ENCODE measurements at regions not wholly inside any gene's neighbourhood (a gene's known extent, or its start where the extent isn't known, plus 50 kb on each side); places are given as distances from the start of the nearest gene placed in this dataset.

- TF ChIP-seq, protein P1, sequence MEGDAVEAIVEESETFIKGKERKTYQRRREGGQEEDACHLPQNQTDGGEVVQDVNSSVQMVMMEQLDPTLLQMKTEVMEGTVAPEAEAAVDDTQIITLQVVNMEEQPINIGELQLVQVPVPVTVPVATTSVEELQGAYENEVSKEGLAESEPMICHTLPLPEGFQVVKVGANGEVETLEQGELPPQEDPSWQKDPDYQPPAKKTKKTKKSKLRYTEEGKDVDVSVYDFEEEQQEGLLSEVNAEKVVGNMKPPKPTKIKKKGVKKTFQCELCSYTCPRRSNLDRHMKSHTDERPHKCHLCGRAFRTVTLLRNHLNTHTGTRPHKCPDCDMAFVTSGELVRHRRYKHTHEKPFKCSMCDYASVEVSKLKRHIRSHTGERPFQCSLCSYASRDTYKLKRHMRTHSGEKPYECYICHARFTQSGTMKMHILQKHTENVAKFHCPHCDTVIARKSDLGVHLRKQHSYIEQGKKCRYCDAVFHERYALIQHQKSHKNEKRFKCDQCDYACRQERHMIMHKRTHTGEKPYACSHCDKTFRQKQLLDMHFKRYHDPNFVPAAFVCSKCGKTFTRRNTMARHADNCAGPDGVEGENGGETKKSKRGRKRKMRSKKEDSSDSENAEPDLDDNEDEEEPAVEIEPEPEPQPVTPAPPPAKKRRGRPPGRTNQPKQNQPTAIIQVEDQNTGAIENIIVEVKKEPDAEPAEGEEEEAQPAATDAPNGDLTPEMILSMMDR (IDR thresholded peaks at IDR 0.05; ENCODE audit: low read length), result no peak
- TF ChIP-seq EZH2 (IDR thresholded peaks at IDR 0.05; ENCODE audit: borderline replicate concordance, low read length), result no peak
- H3K9me2 ChIP-seq (ENCODE audit: low read depth, low read length), result no peaks in the 10 kb centered on the region
- H2AFZ ChIP-seq (ENCODE audit: low read length), result no peak overlapping the region
- H3K4me2 ChIP-seq (ENCODE audit: low read length), result no peak overlapping the region
- H3K4me3 ChIP-seq (ENCODE audit: low read depth, low read length, poor library complexity, severe bottlenecking), result no peak overlapping the region
- no peak overlapping the region for H3K27ac ChIP-seq (ENCODE audit: low read depth, low read length, poor library complexity, severe bottlenecking)
- H3K27me3 ChIP-seq (ENCODE audit: insufficient read depth, low read length), result no peaks in the 10 kb centered on the region
- H3K79me2 ChIP-seq (ENCODE audit: insufficient read depth, low read length), result no peaks in the 10 kb centered on the region
- H3K9ac ChIP-seq (ENCODE audit: low read length), result no peak overlapping the region
- no peaks in the 10 kb centered on the region for H3K4me1 ChIP-seq (ENCODE audit: insufficient read depth, low read length, severe bottlenecking)
- no peaks in the 10 kb centered on the region for H4K20me1 ChIP-seq (ENCODE audit: insufficient read depth, low read length)
- H3K9me3 ChIP-seq (ENCODE audit: low read length), result no peaks in the 10 kb centered on the region
- no peaks in the 10 kb centered on the region for H3K36me3 ChIP-seq (ENCODE audit: insufficient read depth, low read length)
- H3F3A ChIP-seq (ENCODE audit: insufficient read depth, low read length), result no peaks in the 10 kb centered on the region
Measured at GRCh38 chrX:129158505-129158904, 364.8 kb downstream of the SMARCA1 start.

DNA sequence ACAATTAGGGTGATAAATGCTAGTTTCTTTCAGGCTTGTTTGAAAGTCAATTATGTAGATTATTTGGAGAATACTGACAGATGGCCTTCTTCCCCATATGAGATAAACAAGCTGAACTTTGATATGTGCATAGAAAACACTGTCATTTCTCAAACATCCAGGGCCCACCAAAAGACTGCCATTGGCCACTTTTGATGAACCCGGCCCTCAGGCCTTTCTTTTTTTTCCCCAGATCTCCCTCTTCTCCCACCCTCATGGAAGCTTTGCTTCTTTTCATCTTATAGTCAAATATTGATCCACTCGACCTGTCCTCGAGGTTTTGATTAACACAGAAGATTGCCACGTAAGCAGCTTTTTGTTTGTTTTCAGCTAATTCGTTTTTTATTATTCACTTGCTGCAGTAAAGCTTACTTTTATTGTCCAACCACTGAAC lies 377.4 kb downstream of the SMARCA1 start:
- no peak overlapping the region for H3K27ac ChIP-seq (ENCODE audit: low read depth, low read length, poor library complexity, severe bottlenecking)
- no peaks in the 10 kb centered on the region for H3K9me3 ChIP-seq (ENCODE audit: low read length)
- no peaks in the 10 kb centered on the region for H3F3A ChIP-seq (ENCODE audit: insufficient read depth, low read length)
- no peaks in the 10 kb centered on the region for H3K9me2 ChIP-seq (ENCODE audit: low read depth, low read length)
- H3K4me2 ChIP-seq (ENCODE audit: low read length), result no peak overlapping the region
- no peaks in the 10 kb centered on the region for H4K20me1 ChIP-seq (ENCODE audit: insufficient read depth, low read length)
- H3K36me3 ChIP-seq (ENCODE audit: insufficient read depth, low read length), result no peaks in the 10 kb centered on the region
- H2AFZ ChIP-seq (ENCODE audit: low read length), result no peak overlapping the region
- H3K27me3 ChIP-seq (ENCODE audit: insufficient read depth, low read length), result no peaks in the 10 kb centered on the region
- H3K9ac ChIP-seq (ENCODE audit: low read length), result no peak overlapping the region
- no peaks in the 10 kb centered on the region for H3K4me1 ChIP-seq (ENCODE audit: insufficient read depth, low read length, severe bottlenecking)
- H3K4me3 ChIP-seq (ENCODE audit: low read depth, low read length, poor library complexity, severe bottlenecking), result no peak overlapping the region
- no peaks in the 10 kb centered on the region for H3K79me2 ChIP-seq (ENCODE audit: insufficient read depth, low read length)
- TF ChIP-seq, protein P1 (IDR thresholded peaks at IDR 0.05; ENCODE audit: low read length), result no peak
- no peak for TF ChIP-seq EZH2 (IDR thresholded peaks at IDR 0.05; ENCODE audit: borderline replicate concordance, low read length)

DNA sequence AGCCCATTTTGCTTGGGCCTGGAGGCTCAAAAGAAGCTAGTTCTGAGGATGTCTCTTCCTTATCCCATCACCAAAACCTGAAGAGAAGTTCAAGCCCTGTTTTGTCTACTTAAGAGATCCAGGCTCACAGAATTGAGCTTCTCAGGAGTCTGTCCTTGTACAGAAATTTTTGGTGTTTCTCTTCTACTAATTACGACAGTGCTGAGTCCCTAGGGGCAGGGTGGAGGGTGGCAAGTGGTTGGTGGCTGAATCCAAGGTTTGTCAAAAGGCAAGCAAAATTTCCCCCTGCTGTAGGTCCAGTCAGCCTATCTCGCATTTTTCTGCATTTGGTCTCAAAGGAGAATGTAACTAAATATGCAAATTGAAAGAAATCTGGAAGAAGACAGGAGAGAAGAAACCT lies 377.9 kb downstream of the SMARCA1 start:
- Histone ChIP-seq H3K9ac (ENCODE audit: low read length) (no peak overlapping the region), H3K27me3 (ENCODE audit: insufficient read depth, low read length) (no peaks in the 10 kb centered on the region), H3K9me2 (ENCODE audit: low read depth, low read length) (no peaks in the 10 kb centered on the region), H2AFZ (ENCODE audit: low read length) (no peak overlapping the region), H3K79me2 (ENCODE audit: insufficient read depth, low read length) (no peaks in the 10 kb centered on the region), H3K4me2 (ENCODE audit: low read length) (no peak overlapping the region), H3K27ac (ENCODE audit: low read depth, low read length, poor library complexity, severe bottlenecking) (no peak overlapping the region), H3K36me3 (ENCODE audit: insufficient read depth, low read length) (no peaks in the 10 kb centered on the region), H3K4me1 (ENCODE audit: insufficient read depth, low read length, severe bottlenecking) (no peaks in the 10 kb centered on the region), H3K4me3 (ENCODE audit: low read depth, low read length, poor library complexity, severe bottlenecking) (no peak overlapping the region), H4K20me1 (ENCODE audit: insufficient read depth, low read length) (no peaks in the 10 kb centered on the region), H3F3A (ENCODE audit: insufficient read depth, low read length) (no peaks in the 10 kb centered on the region), H3K9me3 (ENCODE audit: low read length) (no peaks in the 10 kb centered on the region)
- TF ChIP-seq, protein P1 (IDR thresholded peaks at IDR 0.05; ENCODE audit: low read length), result no peak
- no peak for TF ChIP-seq EZH2 (IDR thresholded peaks at IDR 0.05; ENCODE audit: borderline replicate concordance, low read length)

All from OCI-LY1 (cell line).